ENCODE measurements at regions not wholly inside any gene's neighbourhood (a gene's known extent, or its start where the extent isn't known, plus 50 kb on each side); places are given as distances from the start of the nearest gene placed in this dataset.

- Histone ChIP-seq H3K4me3 (no peak overlapping the region), H3K4me1 (no peaks in the 10 kb centered on the region), H3K9me3 (no peaks in the 10 kb centered on the region), H3K36me3 (no peaks in the 10 kb centered on the region), H3K27me3 (no peaks in the 10 kb centered on the region), H3K27ac (no peak overlapping the region)
- WGBS = 89% methylated on average over 2 of the region's 2 CpGs
- no peak for DNase-seq (ENCODE audit: low spot score in 2 of 2)
- no peak for TF ChIP-seq CTCF (IDR thresholded peaks at IDR 0.05)
- no peak for TF ChIP-seq POLR2AphosphoS5 (IDR thresholded peaks at IDR 0.05)
- TF ChIP-seq POLR2A (IDR thresholded peaks at IDR 0.05) = no peak
- no peak for TF ChIP-seq EP300 (IDR thresholded peaks at IDR 0.05)
Observed at GRCh38 chr12:78407722-78408121, 456.9 kb upstream of the SYT1 start.

GRCh38 chr12:78414071-78414470 lies 450.5 kb upstream of the SYT1 start:
- Histone ChIP-seq H3K9me3 (no peaks in the 10 kb centered on the region), H3K36me3 (no peaks in the 10 kb centered on the region), H3K4me1 (no peaks in the 10 kb centered on the region), H3K27ac (no peak overlapping the region), H3K4me3 (no peak overlapping the region), H3K27me3 (no peaks in the 10 kb centered on the region)
- WGBS = 95% methylated on average over 1 of the region's 1 CpG
- no peak for TF ChIP-seq CTCF (IDR thresholded peaks at IDR 0.05)
- no peak for TF ChIP-seq EP300 (IDR thresholded peaks at IDR 0.05)
- TF ChIP-seq POLR2AphosphoS5 (IDR thresholded peaks at IDR 0.05) = no peak
- TF ChIP-seq POLR2A (IDR thresholded peaks at IDR 0.05) = no peak
- no peak for DNase-seq (ENCODE audit: low spot score in 2 of 2)

GRCh38 chr12:78418919-78419318 lies 445.7 kb upstream of the SYT1 start:
- Histone ChIP-seq H3K36me3 (no peaks in the 10 kb centered on the region), H3K4me1 (no peaks in the 10 kb centered on the region), H3K27me3 (no peaks in the 10 kb centered on the region), H3K9me3 (no peaks in the 10 kb centered on the region), H3K27ac (no peak overlapping the region), H3K4me3 (no peak overlapping the region)
- no peak for DNase-seq (ENCODE audit: low spot score in 2 of 2)
- WGBS = 35% methylated on average over 2 of the region's 2 CpGs
- no peak for TF ChIP-seq POLR2AphosphoS5 (IDR thresholded peaks at IDR 0.05)
- no peak for TF ChIP-seq EP300 (IDR thresholded peaks at IDR 0.05)
- TF ChIP-seq CTCF (IDR thresholded peaks at IDR 0.05) = no peak
- no peak for TF ChIP-seq POLR2A (IDR thresholded peaks at IDR 0.05)

GRCh38 chr12:78419513-78419912 lies 445.1 kb upstream of the SYT1 start:
- DNase-seq (ENCODE audit: low spot score in 2 of 2) = no peak
- Histone ChIP-seq H3K27me3 (no peaks in the 10 kb centered on the region), H3K36me3 (no peaks in the 10 kb centered on the region), H3K4me1 (no peaks in the 10 kb centered on the region), H3K4me3 (no peak overlapping the region), H3K9me3 (no peaks in the 10 kb centered on the region), H3K27ac (no peak overlapping the region)
- WGBS = 92% methylated on average over 3 of the region's 3 CpGs
- TF ChIP-seq POLR2AphosphoS5 (IDR thresholded peaks at IDR 0.05) (no peak), POLR2A (IDR thresholded peaks at IDR 0.05) (no peak), EP300 (IDR thresholded peaks at IDR 0.05) (no peak), CTCF (IDR thresholded peaks at IDR 0.05) (no peak)

- 72% methylated on average over 4 of the region's 4 CpGs for WGBS
- H3K9me3 ChIP-seq = no peaks in the 10 kb centered on the region
- H3K4me3 ChIP-seq = no peak overlapping the region
- no peaks in the 10 kb centered on the region for H3K4me1 ChIP-seq
- H3K27ac ChIP-seq = no peak overlapping the region
- no peaks in the 10 kb centered on the region for H3K27me3 ChIP-seq
- H3K36me3 ChIP-seq = no peaks in the 10 kb centered on the region
- TF ChIP-seq POLR2AphosphoS5 (IDR thresholded peaks at IDR 0.05) = no peak
- TF ChIP-seq CTCF (IDR thresholded peaks at IDR 0.05) = no peak
- TF ChIP-seq POLR2A (IDR thresholded peaks at IDR 0.05) = no peak
- TF ChIP-seq EP300 (IDR thresholded peaks at IDR 0.05) = no peak
- DNase-seq (ENCODE audit: low spot score in 2 of 2) = no peak
Observed at GRCh38 chr12:78420991-78421390, 443.6 kb upstream of the SYT1 start.

Measured in suprapubic skin (tissue), 4 donors.